NT2/D1 (cell line): ENCODE measurements at regions not wholly inside any gene's neighbourhood (a gene's known extent, or its start where the extent isn't known, plus 50 kb on each side); places are given as distances from the start of the nearest gene placed in this dataset.

Experiments used
- DNase-seq: peaks from one replicate; pipeline ENCODE4 v3.0.0-alpha.2; 2011; ENCODE audit warnings: low read depth, low spot score
- H3K27me3 ChIP-seq: 2 replicates; pipeline ENCODE4 v1.6.0; 2011; ENCODE audit warnings: mild to moderate bottlenecking; ENCODE audit not compliant: insufficient read length, insufficient read depth
- H3K36me3 ChIP-seq: 2 replicates; pipeline ENCODE4 v1.6.1; 2011; ENCODE audit warnings: mild to moderate bottlenecking, low read length, mixed read lengths; ENCODE audit not compliant: insufficient read depth, insufficient read length
- H3K4me1 ChIP-seq: 2 replicates; pipeline ENCODE4 v1.5.1; 2011; ENCODE audit not compliant: insufficient read depth, insufficient read length
- H3K4me3 ChIP-seq: 2 replicates; pipeline ENCODE4 v1.5.1; 2011; ENCODE audit warnings: low read depth; ENCODE audit not compliant: insufficient read length
- H3K9ac ChIP-seq: 2 replicates; pipeline ENCODE4 v1.6.0; 2011; ENCODE audit warnings: low read depth; ENCODE audit not compliant: insufficient read length
- H3K9me3 ChIP-seq: 2 replicates; pipeline ENCODE4 v1.5.1; 2011; ENCODE audit warnings: mild to moderate bottlenecking, low read length; ENCODE audit not compliant: insufficient read depth
- SUZ12 ChIP-seq: IDR thresholded peaks from 2 replicates; pipeline ENCODE4 v1.6.1; 2011; ENCODE audit not compliant: insufficient read length, insufficient read depth; ENCODE audit errors: extremely low read depth
- YY1 ChIP-seq: IDR thresholded peaks from 2 replicates; pipeline ENCODE4 v1.6.1; 2011; ENCODE audit not compliant: insufficient read length, insufficient read depth
- ZNF274 ChIP-seq: IDR thresholded peaks from 2 replicates; pipeline ENCODE4 v1.6.1; 2011; ENCODE audit warnings: mild to moderate bottlenecking, low read depth, low read length

DNA sequence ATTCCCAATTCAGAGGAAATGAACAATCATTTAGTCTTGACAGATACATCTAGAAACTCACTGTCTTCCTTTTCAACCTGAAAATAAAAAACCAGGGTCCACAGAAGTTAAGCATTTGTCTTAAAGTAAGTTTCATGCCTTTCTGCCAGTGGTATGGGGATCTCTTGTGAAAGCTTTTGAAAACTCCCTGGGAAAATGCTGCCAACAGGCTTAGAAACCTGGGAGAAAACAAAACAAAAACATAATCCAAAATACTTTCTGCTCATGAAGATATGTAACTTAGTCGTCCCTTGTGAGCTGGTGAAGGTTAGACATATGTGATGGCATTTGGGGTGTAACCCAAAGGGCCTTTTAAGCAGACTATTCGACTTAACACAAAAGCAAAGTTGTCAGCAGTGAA is 66.4 kb upstream of the ZNF438 start:
- DNase-seq = no peak

DNA sequence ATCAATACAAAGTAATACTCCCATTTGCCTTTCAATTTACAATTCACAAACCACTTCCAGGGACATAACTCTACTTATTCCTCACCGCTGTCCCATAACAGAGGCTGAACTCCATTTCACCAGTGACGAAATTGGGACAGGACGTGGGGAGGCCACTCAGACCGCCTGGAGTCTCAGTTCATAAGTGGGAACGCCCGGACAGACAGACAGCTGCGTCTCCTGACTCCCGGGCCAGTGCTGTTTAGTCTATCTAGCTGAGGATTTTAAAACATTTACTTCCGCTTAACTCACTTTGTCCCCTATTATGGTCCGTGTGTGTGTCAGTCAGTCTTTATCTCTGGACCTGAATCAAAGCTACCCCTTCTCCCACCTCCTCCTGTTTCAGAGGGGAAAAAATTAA is 67.4 kb upstream of the ZNF438 start:
- Histone ChIP-seq H3K4me3 (no peak overlapping the region), H3K4me1 (no peaks in the 10 kb centered on the region)
- DNase-seq = no peak

More for the DNA sequence above, 66.4 kb upstream of the ZNF438 start:
- H3K4me1 ChIP-seq = no peaks in the 10 kb centered on the region
- no peak overlapping the region for H3K4me3 ChIP-seq
- no peaks in the 10 kb centered on the region for H3K9me3 ChIP-seq
- no peaks in the 10 kb centered on the region for H3K36me3 ChIP-seq
- no peaks in the 10 kb centered on the region for H3K27me3 ChIP-seq
- TF ChIP-seq YY1 (no peak), SUZ12 (no peak), ZNF274 (no peak)
- H3K9ac ChIP-seq = no peak overlapping the region

DNA sequence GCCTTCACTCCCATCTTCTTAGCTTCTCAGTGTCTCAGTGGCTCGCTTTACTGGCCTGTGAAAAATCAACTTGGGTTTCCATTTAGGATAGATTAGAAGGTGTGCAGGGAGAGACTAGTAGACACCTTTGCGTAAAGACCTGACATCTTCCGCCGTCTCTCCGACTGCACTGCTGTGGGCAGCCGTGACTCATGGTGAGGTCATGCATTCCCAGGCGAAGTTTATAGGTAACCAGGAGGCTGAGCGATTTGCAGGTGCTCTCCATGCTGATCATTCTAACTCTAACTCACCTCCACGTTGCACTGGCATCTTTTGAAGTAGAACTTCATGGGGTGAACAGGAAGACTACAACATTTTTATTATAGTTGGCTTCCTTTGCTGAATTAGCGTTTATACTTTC is 68.0 kb upstream of the ZNF438 start:
- Histone ChIP-seq H3K9me3 (no peaks in the 10 kb centered on the region), H3K36me3 (no peaks in the 10 kb centered on the region), H3K9ac (no peak overlapping the region), H3K4me3 (no peak overlapping the region), H3K27me3 (no peaks in the 10 kb centered on the region), H3K4me1 (no peaks in the 10 kb centered on the region)
- no peak for TF ChIP-seq YY1
- TF ChIP-seq SUZ12 = no peak
- TF ChIP-seq ZNF274 = no peak
- no peak for DNase-seq

More for the DNA sequence above, 67.4 kb upstream of the ZNF438 start:
- TF ChIP-seq ZNF274 (no peak), SUZ12 (no peak), YY1 (no peak)
- H3K36me3 ChIP-seq = no peaks in the 10 kb centered on the region
- no peaks in the 10 kb centered on the region for H3K27me3 ChIP-seq
- H3K9me3 ChIP-seq = no peaks in the 10 kb centered on the region
- no peak overlapping the region for H3K9ac ChIP-seq

- H3K4me3 ChIP-seq = no peak overlapping the region
- H3K27me3 ChIP-seq = no peaks in the 10 kb centered on the region
- no peaks in the 10 kb centered on the region for H3K36me3 ChIP-seq
- DNase-seq = no peak
- H3K9me3 ChIP-seq = no peaks in the 10 kb centered on the region
- H3K4me1 ChIP-seq = no peaks in the 10 kb centered on the region
- TF ChIP-seq YY1 (no peak), ZNF274 (no peak), SUZ12 (no peak)
- no peak overlapping the region for H3K9ac ChIP-seq
Observed at GRCh38 chr10:31100115-31100601, 68.5 kb upstream of the ZNF438 start.

DNA sequence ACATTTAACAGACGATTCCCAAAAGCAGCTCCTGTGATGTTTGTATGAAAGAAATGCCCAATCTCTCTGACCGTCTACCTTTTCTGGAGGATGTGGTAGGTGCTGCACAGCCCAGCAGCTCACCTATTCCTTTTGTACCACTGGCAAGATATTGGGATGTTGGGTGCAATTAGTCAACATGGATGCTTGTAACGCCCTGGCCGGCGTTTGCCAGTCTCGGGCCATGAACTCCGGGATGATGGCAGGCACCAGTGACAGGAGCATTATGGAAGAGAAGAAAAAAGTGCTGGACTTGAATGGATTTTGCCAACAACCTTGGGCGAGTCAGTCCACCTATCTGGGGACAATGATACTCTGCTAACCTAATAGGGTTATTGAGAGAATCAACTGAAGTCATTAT is 69.0 kb upstream of the ZNF438 start:
- Histone ChIP-seq H3K4me3 (no peak overlapping the region), H3K9me3 (no peaks in the 10 kb centered on the region), H3K4me1 (no peaks in the 10 kb centered on the region), H3K9ac (no peak overlapping the region), H3K27me3 (no peaks in the 10 kb centered on the region), H3K36me3 (no peaks in the 10 kb centered on the region)
- DNase-seq = no peak
- TF ChIP-seq SUZ12 (no peak), ZNF274 (no peak), YY1 (no peak)

DNA sequence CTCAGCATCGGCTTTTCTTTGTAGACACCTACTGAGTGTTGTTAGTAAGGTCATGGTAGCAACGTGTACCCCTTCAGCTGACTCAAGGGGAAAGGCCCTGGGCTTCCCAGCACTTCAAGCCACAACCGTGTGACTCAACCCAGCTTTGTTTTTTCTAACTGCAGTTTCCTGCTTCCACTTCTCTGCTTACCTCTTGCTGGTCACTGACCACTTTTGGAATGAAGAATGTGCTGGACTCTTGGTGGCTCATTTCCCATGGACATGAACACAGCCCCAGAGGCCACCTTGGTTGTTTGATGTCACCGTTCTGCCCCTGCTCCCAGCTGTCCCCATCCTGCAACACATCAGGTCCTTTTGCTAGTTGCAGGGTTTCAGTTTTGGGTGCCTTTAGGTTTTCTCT is 69.5 kb upstream of the ZNF438 start:
- H3K4me1 ChIP-seq = no peaks in the 10 kb centered on the region
- no peaks in the 10 kb centered on the region for H3K9me3 ChIP-seq
- H3K4me3 ChIP-seq = no peak overlapping the region
- H3K36me3 ChIP-seq = no peaks in the 10 kb centered on the region
- no peaks in the 10 kb centered on the region for H3K27me3 ChIP-seq
- TF ChIP-seq SUZ12 (no peak), YY1 (no peak), ZNF274 (no peak)
- DNase-seq = no peak
- H3K9ac ChIP-seq = no peak overlapping the region

- TF ChIP-seq YY1 (no peak), SUZ12 (no peak), ZNF274 (no peak)
Observed at GRCh38 chr10:31102421-31102820, 70.8 kb upstream of the ZNF438 start.

DNA sequence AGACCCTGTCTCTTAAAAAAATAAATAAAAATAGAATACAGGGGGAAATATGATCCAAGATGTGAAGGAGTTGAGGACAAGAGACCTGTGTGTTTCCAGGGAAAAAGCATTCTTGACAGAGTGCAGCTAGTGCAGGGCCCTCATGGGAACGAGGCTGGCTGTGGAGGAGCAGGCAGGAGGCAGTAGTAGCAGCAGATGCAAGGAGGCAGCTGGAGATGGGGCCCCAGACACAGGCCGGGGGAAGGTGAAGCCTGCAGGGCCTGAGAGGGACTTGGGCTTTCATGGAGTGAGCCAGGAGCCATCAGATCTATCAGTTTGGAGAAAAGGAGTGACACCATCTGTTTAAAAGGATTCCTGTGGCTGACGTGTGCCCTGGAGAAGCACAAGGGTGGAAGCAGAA is 71.4 kb upstream of the ZNF438 start:
- Histone ChIP-seq H3K27me3 (no peaks in the 10 kb centered on the region), H3K4me1 (no peaks in the 10 kb centered on the region), H3K9me3 (no peaks in the 10 kb centered on the region), H3K9ac (no peak overlapping the region), H3K4me3 (no peak overlapping the region), H3K36me3 (no peaks in the 10 kb centered on the region)
- DNase-seq = no peak
- TF ChIP-seq SUZ12 (no peak), YY1 (no peak), ZNF274 (no peak)

More at GRCh38 chr10:31102421-31102820, 70.8 kb upstream of the ZNF438 start:
- Histone ChIP-seq H3K4me3 (no peak overlapping the region), H3K36me3 (no peaks in the 10 kb centered on the region), H3K27me3 (no peaks in the 10 kb centered on the region), H3K4me1 (no peaks in the 10 kb centered on the region), H3K9ac (no peak overlapping the region), H3K9me3 (no peaks in the 10 kb centered on the region)
- DNase-seq = no peak
